ENCODE measurements at regions not wholly inside any gene's neighbourhood (a gene's known extent, or its start where the extent isn't known, plus 50 kb on each side); places are given as distances from the start of the nearest gene placed in this dataset.

DNA sequence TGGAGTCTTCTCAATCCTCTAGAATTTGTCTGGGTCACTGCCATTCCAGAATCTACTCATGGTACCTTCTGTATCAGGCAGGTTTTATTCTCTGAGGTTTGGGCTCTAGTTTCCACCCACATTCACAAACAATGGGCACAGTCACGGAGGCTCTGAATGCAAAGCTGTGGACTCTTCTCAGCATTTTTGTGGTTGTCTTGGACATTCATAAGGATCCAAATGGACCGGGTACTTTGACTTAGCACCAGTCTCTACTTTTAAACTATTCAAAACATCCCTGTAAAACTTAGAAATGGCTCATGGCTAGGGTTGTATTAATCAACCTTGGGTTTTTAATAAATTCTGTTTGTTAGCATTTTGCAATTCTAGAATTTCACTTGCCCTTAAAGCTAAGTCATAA, 277.9 kb upstream of the THBS1 start:
- no peaks in the 10 kb centered on the region for H3K36me3 Mint-ChIP-seq (ENCODE audit: low read depth)
- H3K4me1 Mint-ChIP-seq (ENCODE audit: low read depth), result no peaks in the 10 kb centered on the region
- H3K4me1 ChIP-seq (ENCODE audit: insufficient read depth, low read length), result no peaks in the 10 kb centered on the region
- no peak overlapping the region for H3K27ac Mint-ChIP-seq
- no peak for ATAC-seq (ENCODE audit: poor library complexity)
- DNase-seq, result no peak
- intact Hi-C loops (cut with DNase I, micrococcal nuclease), result no loop called here
- H3K4me3 Mint-ChIP-seq, result no peak overlapping the region
- H3K36me3 ChIP-seq (ENCODE audit: insufficient read depth, low read length), result no peaks in the 10 kb centered on the region
- peaks cover 33% of the 10 kb centered on the region for H3K27me3 Mint-ChIP-seq
- H3K9me3 ChIP-seq (ENCODE audit: control insufficient read depth in 1 of 2, insufficient read depth in 1 of 2, low read length in 2 of 2), result no peaks in the 10 kb centered on the region
- H3K4me3 ChIP-seq (ENCODE audit: low read length), result no peak overlapping the region
- no peak overlapping the region for H3K27ac ChIP-seq (ENCODE audit: low read depth in 1 of 2, low read length in 2 of 2)
- peaks cover 0 to 9% of the 10 kb centered on the region in 2 experiments for H3K27me3 ChIP-seq (ENCODE audit: control insufficient read depth in 1 of 2, insufficient read depth in 2 of 2, low read length in 2 of 2)
- TF ChIP-seq, protein P1, sequence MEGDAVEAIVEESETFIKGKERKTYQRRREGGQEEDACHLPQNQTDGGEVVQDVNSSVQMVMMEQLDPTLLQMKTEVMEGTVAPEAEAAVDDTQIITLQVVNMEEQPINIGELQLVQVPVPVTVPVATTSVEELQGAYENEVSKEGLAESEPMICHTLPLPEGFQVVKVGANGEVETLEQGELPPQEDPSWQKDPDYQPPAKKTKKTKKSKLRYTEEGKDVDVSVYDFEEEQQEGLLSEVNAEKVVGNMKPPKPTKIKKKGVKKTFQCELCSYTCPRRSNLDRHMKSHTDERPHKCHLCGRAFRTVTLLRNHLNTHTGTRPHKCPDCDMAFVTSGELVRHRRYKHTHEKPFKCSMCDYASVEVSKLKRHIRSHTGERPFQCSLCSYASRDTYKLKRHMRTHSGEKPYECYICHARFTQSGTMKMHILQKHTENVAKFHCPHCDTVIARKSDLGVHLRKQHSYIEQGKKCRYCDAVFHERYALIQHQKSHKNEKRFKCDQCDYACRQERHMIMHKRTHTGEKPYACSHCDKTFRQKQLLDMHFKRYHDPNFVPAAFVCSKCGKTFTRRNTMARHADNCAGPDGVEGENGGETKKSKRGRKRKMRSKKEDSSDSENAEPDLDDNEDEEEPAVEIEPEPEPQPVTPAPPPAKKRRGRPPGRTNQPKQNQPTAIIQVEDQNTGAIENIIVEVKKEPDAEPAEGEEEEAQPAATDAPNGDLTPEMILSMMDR (IDR thresholded peaks at IDR 0.05), result no peak
- POLR2A ChIA-PET, result no interaction called here
- H3K9me3 Mint-ChIP-seq, result no peaks in the 10 kb centered on the region
- CTCF ChIA-PET, result no interaction called here

DNA sequence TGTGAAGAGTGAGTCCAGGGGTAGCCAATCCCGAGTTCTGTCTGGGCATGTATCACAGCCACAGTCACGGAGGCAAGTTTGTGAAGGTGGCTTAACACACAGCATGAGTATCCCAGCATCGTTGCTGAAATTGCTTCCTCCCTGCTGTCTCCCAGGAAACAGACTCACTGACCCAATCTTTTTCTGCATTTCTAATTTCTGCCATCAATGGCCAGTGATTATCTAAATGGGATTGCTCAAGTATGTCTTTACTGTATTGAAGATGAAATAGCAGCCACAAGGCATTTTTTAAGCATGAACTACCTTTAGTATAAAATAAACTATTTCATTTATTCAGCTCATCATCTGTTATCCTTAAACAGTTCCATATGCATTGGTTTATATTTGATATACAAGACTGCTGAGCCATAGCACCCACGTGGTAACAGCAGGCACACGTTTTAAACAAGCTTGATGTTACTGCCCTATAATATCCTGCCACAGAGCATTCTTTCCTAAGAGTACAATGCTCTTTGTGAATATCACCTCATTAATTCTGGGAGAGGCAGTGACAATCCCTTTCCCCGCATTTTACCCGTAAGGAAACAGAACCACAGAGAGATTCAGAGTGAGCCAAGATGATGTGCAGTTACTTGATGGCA, 276.6 kb upstream of the THBS1 start:
- Mint-ChIP-seq H3K27me3 (peaks cover 33% of the 10 kb centered on the region), H3K9me3 (no peaks in the 10 kb centered on the region), H3K27ac (no peak overlapping the region), H3K36me3 (ENCODE audit: low read depth) (no peaks in the 10 kb centered on the region), H3K4me1 (ENCODE audit: low read depth) (no peaks in the 10 kb centered on the region), H3K4me3 (no peak overlapping the region)
- no peak overlapping the region for H3K4me3 ChIP-seq (ENCODE audit: low read length)
- intact Hi-C loops (cut with DNase I, micrococcal nuclease), result no loop called here
- POLR2A ChIA-PET, result no interaction called here
- H3K36me3 ChIP-seq (ENCODE audit: insufficient read depth, low read length), result no peaks in the 10 kb centered on the region
- DNase-seq (no peak), ATAC-seq (ENCODE audit: poor library complexity) (no peak)
- no peaks in the 10 kb centered on the region for H3K9me3 ChIP-seq (ENCODE audit: control insufficient read depth in 1 of 2, insufficient read depth in 1 of 2, low read length in 2 of 2)
- CTCF ChIA-PET, result no interaction called here
- peaks cover under 1 to 9% of the 10 kb centered on the region in 2 experiments for H3K27me3 ChIP-seq (ENCODE audit: control insufficient read depth in 1 of 2, insufficient read depth in 2 of 2, low read length in 2 of 2)
- H3K27ac ChIP-seq (ENCODE audit: low read depth in 1 of 2, low read length in 2 of 2), result no peak overlapping the region
- H3K4me1 ChIP-seq (ENCODE audit: insufficient read depth, low read length), result no peaks in the 10 kb centered on the region
- TF ChIP-seq, protein P1 (IDR thresholded peaks at IDR 0.05), result no peak

DNA sequence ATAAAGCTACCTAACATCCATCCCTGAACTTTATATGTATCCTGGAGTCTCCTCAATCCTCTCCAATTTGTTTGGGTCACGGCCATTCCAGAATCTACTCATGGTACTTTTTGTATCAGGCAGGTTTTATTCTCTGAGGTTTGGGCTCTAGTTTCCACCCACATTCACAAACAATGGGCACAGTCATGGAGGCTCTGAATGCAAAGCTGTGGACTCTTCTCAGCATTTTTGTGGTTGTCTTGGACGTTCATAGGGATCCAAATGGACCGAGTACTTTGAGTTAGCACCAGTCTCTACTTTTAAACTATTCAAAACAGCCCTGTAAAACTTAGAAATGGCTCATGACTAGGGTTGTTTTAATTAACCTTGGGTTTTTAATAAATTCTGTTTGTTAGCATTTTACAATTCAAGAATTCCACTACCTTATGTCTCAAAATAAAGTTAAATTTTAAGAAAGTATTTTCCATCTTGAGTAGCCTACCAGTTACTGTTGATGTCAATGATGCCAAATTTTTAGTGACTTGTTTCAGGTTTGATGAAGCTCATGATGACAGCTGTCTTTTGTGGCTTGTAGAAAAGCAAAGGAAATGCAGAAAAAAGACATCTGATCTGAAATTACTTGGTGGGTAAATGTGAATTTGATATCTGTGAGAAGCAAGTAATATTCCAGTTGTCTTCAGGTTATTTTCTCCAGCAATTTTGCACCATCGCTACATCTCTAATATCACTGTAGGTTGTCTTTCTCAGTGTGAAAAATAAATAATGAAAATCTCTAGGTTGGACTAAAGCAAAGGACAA, 275.7 kb upstream of the THBS1 start:
- H3K4me1 ChIP-seq (ENCODE audit: insufficient read depth, low read length), result no peaks in the 10 kb centered on the region
- H3K27me3 ChIP-seq (ENCODE audit: control insufficient read depth in 1 of 2, insufficient read depth in 2 of 2, low read length in 2 of 2), result peaks cover 3 to 7% of the 10 kb centered on the region in 2 experiments
- Mint-ChIP-seq H3K27me3 (peaks cover 26% of the 10 kb centered on the region), H3K4me3 (no peak overlapping the region), H3K4me1 (ENCODE audit: low read depth) (no peaks in the 10 kb centered on the region), H3K36me3 (ENCODE audit: low read depth) (no peaks in the 10 kb centered on the region), H3K27ac (no peak overlapping the region), H3K9me3 (no peaks in the 10 kb centered on the region)
- no peaks in the 10 kb centered on the region for H3K36me3 ChIP-seq (ENCODE audit: insufficient read depth, low read length)
- POLR2A ChIA-PET, result no interaction called here
- intact Hi-C loops (cut with DNase I, micrococcal nuclease), result no loop called here
- DNase-seq (no peak), ATAC-seq (ENCODE audit: poor library complexity) (no peak)
- no peaks in the 10 kb centered on the region for H3K9me3 ChIP-seq (ENCODE audit: control insufficient read depth in 1 of 2, insufficient read depth in 1 of 2, low read length in 2 of 2)
- CTCF ChIA-PET, result no interaction called here
- no peak overlapping the region for H3K4me3 ChIP-seq (ENCODE audit: low read length)
- TF ChIP-seq, protein P1 (IDR thresholded peaks at IDR 0.05), result no peak
- no peak overlapping the region for H3K27ac ChIP-seq (ENCODE audit: low read depth in 1 of 2, low read length in 2 of 2)

Data from CD4-positive, alpha-beta T cell (primary cell).